HepG2 (cell line): ENCODE measurements at regions not wholly inside any gene's neighbourhood (a gene's known extent, or its start where the extent isn't known, plus 50 kb on each side); places are given as distances from the start of the nearest gene placed in this dataset.

Experiments used
- ATAC-seq: fragments of 200-7000 bp; cut with Tn5 transposase; 3 replicates; pipeline ENCODE4 v1.9.1; 2020; ENCODE audit warnings: mild to moderate bottlenecking, moderate library complexity
- BruUV-seq: library from RNA; stranded (reverse); fragments of 400-500 nt; replicated peaks from 2 replicates; lab custom pipeline; 2021; lab: Mats Ljungman, UMichigan
- CTCF ChIA-PET: fragments of 300-600 bp; formaldehyde crosslinking; extraction: SDS; loops from one replicate; lab custom pipeline; 2021; ENCODE audit warnings: low total read pairs, inconsistent platforms, low intra/inter-chr PET ratio; lab: Yijun Ruan, JAX
- POLR2A ChIA-PET: fragments of 350-600 bp; sonication (Branson Sonifier 250); formaldehyde crosslinking; loops from one replicate; lab custom pipeline; 2020; ENCODE audit warnings: antibody characterized with exemption, inconsistent platforms; lab: Yijun Ruan, JAX
- DNase-seq: peaks from one replicate; pipeline ENCODE4 v3.0.0-alpha.2; 2015; ENCODE audit warnings: low spot score
- FAIRE-seq: peaks from 3 replicates; lab custom pipeline; 2011; peaks lifted over from hg19 to GRCh38; lab: Jason Lieb, UNC
- H2AFZ ChIP-seq: one replicate; pipeline ENCODE4 v1.6.1; 2011; ENCODE audit warnings: low read length, inconsistent platforms
- H3K27ac ChIP-seq: fragments of 300-600 bp; 3 replicates; pipeline ENCODE4 v1.8.0; 2011; ENCODE audit warnings: mixed run types, mild to moderate bottlenecking, mixed read lengths, low read length, inconsistent platforms; ENCODE audit not compliant: insufficient read depth; ENCODE audit errors: extremely low read length
- H3K27me3 ChIP-seq, 2 experiments: fragments of 200-600 bp in 1 of 2; 2 replicates in 1 of 2; 3 replicates in 1 of 2; pipeline versions ENCODE4 v1.6.0 to v1.8.0; 2011; ENCODE audit warnings: low read length in 2 of 2, mild to moderate bottlenecking in 2 of 2, moderate library complexity in 2 of 2, inconsistent platforms in 1 of 2; ENCODE audit not compliant: insufficient read depth in 2 of 2, control insufficient read depth in 1 of 2
- H3K36me3 ChIP-seq, 2 experiments: fragments of 200-600 bp in 1 of 2; replicated peaks in 1 of 2; 2 replicates in 1 of 2; 3 replicates in 1 of 2; pipeline versions ENCODE4 v1.5.1 to v1.8.0; 2011; ENCODE audit warnings: low read length in 2 of 2, inconsistent platforms in 1 of 2; ENCODE audit not compliant: insufficient read depth in 2 of 2, control insufficient read depth in 1 of 2
- H3K4me1 ChIP-seq: 2 replicates; pipeline ENCODE4 v1.5.1; 2012; ENCODE audit warnings: low read length, inconsistent platforms; ENCODE audit not compliant: insufficient read depth
- H3K4me2 ChIP-seq: 2 replicates; pipeline ENCODE4 v1.6.0; 2011; ENCODE audit warnings: low read depth, low read length, inconsistent platforms
- H3K4me3 ChIP-seq, 3 experiments: fragments of 200-600 bp in 1 of 3; sonication (generic), shearing (Covaris generic) in 1 of 3; replicated peaks in 1 of 3; 2 replicates each; pipeline ENCODE4 v1.5.1; 2011 to 2016; ENCODE audit warnings: low read length in 3 of 3, inconsistent platforms in 2 of 3, low read depth in 2 of 3, mild to moderate bottlenecking in 2 of 3, control low read depth in 1 of 3, mixed read lengths in 1 of 3; ENCODE audit not compliant: insufficient read depth in 1 of 3
- H3K79me2 ChIP-seq: one replicate; pipeline ENCODE4 v1.6.1; 2011; ENCODE audit warnings: low read length, inconsistent platforms; ENCODE audit not compliant: insufficient read depth
- H3K9ac ChIP-seq: 2 replicates; pipeline ENCODE4 v1.6.0; 2011; ENCODE audit warnings: mild to moderate bottlenecking, low read depth, low read length, inconsistent platforms; ENCODE audit not compliant: insufficient read depth
- H3K9me3 ChIP-seq: 2 replicates; pipeline ENCODE4 v1.5.1; 2012; ENCODE audit warnings: mild to moderate bottlenecking, low read length
- H4K20me1 ChIP-seq: 2 replicates; pipeline ENCODE4 v1.6.0; 2011; ENCODE audit warnings: inconsistent platforms, mild to moderate bottlenecking, low read length, moderate library complexity; ENCODE audit not compliant: insufficient read depth
- CREM ChIP-seq, 2 experiments: sonication (generic) in 1 of 2; formaldehyde crosslinking in 1 of 2; IDR thresholded peaks; 2 replicates each; pipeline versions ENCODE4 v1.4.0 to v1.6.1; 2016 to 2020; ENCODE audit warnings: antibody characterized with exemption in 1 of 2, mild to moderate bottlenecking in 1 of 2, missing genetic modification reagents in 1 of 2
- HNRNPUL1 ChIP-seq: fragments of 200-400 bp; formaldehyde crosslinking; IDR thresholded peaks from 2 replicates; pipeline ENCODE4 v1.6.1; 2017; ENCODE audit warnings: low read depth, mild to moderate bottlenecking, low read length, moderate library complexity
- HOXA5 ChIP-seq: sonication (generic); formaldehyde crosslinking; IDR thresholded peaks from 2 replicates; pipeline ENCODE4 v1.4.0; 2020; ENCODE audit warnings: missing genetic modification reagents
- MXD4 ChIP-seq: IDR thresholded peaks from 2 replicates; pipeline ENCODE4 v1.6.1; 2016; ENCODE audit warnings: mild to moderate bottlenecking, missing biosample characterization, missing genetic modification reagents
- RERE ChIP-seq: IDR thresholded peaks from 2 replicates; pipeline ENCODE4 v1.6.1; 2016; ENCODE audit warnings: low read depth, missing genetic modification reagents, missing compliant biosample characterization
- TBL1XR1 ChIP-seq: fragments of 150-350 bp; IDR thresholded peaks from 2 replicates; pipeline ENCODE4 v1.6.1; 2014; ENCODE audit warnings: borderline replicate concordance, low read length; ENCODE audit not compliant: partially characterized antibody
- ZBTB10 ChIP-seq: sonication (generic); formaldehyde crosslinking; IDR thresholded peaks from 2 replicates; pipeline ENCODE4 v1.4.0; 2020; ENCODE audit warnings: missing genetic modification reagents, borderline replicate concordance
- ZNF839 ChIP-seq: sonication (generic); formaldehyde crosslinking; IDR thresholded peaks from 2 replicates; pipeline ENCODE4 v1.4.0; 2020; ENCODE audit warnings: missing genetic modification reagents, mild to moderate bottlenecking, borderline replicate concordance
- ZZZ3 ChIP-seq: sonication (generic); formaldehyde crosslinking; IDR thresholded peaks from 2 replicates; pipeline ENCODE4 v1.4.0; 2020; ENCODE audit warnings: missing genetic modification reagents, mild to moderate bottlenecking, borderline replicate concordance
- in situ Hi-C: cut with HindIII; loops from 2 replicates; pipeline ENCODE4 v1.10.0; 2017; ENCODE audit warnings: low pct_unique_long_range_greater_than_20kb; ENCODE audit not compliant: extremely low pct_ligation_motif_present
- intact Hi-C: fragments of 100-400 bp; cut with micrococcal nuclease; formaldehyde crosslinking; loops from one replicate; pipeline ENCODE4 v1.10.0; 2022; ENCODE audit not compliant: unreplicated experiment
- TF ChIP-seq, protein P1 (sequence below): sonication (generic); formaldehyde crosslinking; IDR thresholded peaks from 2 replicates; pipeline ENCODE4 v1.4.0; 2020; ENCODE audit warnings: mild to moderate bottlenecking, missing genetic modification reagents

GRCh38 chr3:110646055-110646454, 425.6 kb upstream of the NECTIN3 start (continued):
- no peak for TF ChIP-seq HNRNPUL1
- TF ChIP-seq TBL1XR1 = no peak

DNA sequence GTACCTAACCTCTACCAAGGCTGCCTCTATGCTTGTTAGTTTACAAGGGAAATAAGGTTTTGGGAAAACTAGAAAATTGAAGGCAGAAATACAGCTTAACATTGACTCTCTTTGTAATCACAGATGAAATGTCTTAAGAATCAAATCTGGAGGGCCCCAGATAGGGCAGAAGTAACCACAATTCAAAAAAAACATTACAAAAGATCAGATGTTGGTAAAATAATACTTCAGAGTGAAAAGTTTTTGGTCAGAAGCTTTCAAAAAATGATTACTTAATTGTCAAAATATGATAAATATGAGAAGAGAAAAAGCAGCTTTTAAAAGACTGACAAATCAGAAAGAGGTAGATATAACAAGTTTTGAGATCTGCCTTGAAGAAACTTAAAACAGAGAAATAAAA, 425.1 kb upstream of the NECTIN3 start:
- ATAC-seq (no peak), FAIRE-seq (no peak), DNase-seq (no peak)
- H3K27ac ChIP-seq = no peak overlapping the region
- intact Hi-C loops (no loop called here), in situ Hi-C loops (no loop called here)
- BruUV-seq = no TSS peak
- H4K20me1 ChIP-seq = no peaks in the 10 kb centered on the region
- no peaks in the 10 kb centered on the region for H3K79me2 ChIP-seq
- no peaks in the 10 kb centered on the region for H3K36me3 ChIP-seq
- H3K4me3 ChIP-seq = no peak overlapping the region
- no peaks in the 10 kb centered on the region for H3K27me3 ChIP-seq
- H3K9me3 ChIP-seq = no peaks in the 10 kb centered on the region
- no peaks in the 10 kb centered on the region for H3K4me1 ChIP-seq
- ChIA-PET CTCF (no interaction called here), POLR2A (no interaction called here)
- H3K4me2 ChIP-seq = no peak overlapping the region
- no peak overlapping the region for H3K9ac ChIP-seq
- no peak overlapping the region for H2AFZ ChIP-seq
- TF ChIP-seq ZBTB10 = no peak
- TF ChIP-seq CREM (IDR thresholded peaks at IDR 0.05) = no peak
- no peak for TF ChIP-seq CREM (CRISPR knock-in tag; IDR thresholded peaks at IDR 0.05)
- no peak for TF ChIP-seq HOXA5
- no peak for TF ChIP-seq RERE
- TF ChIP-seq ZZZ3 (CRISPR knock-in tag) = no peak
- TF ChIP-seq MXD4 = no peak
- TF ChIP-seq, protein P1, sequence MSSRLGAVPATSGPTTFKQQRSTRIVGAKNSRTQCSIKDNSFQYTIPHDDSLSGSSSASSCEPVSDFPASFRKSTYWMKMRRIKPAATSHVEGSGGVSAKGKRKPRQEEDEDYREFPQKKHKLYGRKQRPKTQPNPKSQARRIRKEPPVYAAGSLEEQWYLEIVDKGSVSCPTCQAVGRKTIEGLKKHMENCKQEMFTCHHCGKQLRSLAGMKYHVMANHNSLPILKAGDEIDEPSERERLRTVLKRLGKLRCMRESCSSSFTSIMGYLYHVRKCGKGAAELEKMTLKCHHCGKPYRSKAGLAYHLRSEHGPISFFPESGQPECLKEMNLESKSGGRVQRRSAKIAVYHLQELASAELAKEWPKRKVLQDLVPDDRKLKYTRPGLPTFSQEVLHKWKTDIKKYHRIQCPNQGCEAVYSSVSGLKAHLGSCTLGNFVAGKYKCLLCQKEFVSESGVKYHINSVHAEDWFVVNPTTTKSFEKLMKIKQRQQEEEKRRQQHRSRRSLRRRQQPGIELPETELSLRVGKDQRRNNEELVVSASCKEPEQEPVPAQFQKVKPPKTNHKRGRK (CRISPR knock-in tag) = no peak
- TF ChIP-seq ZNF839 = no peak
